ENCODE measurements at regions not wholly inside any gene's neighbourhood (a gene's known extent, or its start where the extent isn't known, plus 50 kb on each side); places are given as distances from the start of the nearest gene placed in this dataset.

DNA sequence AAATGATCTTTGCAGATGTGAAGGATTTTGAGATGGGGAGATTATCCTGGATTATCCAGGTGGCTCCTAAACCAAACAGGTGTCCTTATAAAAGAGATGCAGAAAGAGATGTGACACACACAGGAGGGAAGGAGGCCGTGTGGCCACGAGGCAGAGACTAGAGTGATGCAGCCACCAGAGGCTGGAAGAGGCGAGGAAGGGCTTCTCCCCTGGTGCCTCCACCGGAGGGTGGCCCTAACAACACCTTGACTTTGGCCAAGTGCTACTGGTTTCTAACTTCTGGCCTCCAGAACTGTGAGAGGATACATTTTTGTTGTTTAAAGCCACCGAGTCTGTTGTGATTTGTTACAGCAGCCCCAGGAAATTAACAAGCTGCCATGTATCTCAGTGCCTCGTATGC, 127.1 kb downstream of the ASB7 start:
- TF ChIP-seq, protein P1, sequence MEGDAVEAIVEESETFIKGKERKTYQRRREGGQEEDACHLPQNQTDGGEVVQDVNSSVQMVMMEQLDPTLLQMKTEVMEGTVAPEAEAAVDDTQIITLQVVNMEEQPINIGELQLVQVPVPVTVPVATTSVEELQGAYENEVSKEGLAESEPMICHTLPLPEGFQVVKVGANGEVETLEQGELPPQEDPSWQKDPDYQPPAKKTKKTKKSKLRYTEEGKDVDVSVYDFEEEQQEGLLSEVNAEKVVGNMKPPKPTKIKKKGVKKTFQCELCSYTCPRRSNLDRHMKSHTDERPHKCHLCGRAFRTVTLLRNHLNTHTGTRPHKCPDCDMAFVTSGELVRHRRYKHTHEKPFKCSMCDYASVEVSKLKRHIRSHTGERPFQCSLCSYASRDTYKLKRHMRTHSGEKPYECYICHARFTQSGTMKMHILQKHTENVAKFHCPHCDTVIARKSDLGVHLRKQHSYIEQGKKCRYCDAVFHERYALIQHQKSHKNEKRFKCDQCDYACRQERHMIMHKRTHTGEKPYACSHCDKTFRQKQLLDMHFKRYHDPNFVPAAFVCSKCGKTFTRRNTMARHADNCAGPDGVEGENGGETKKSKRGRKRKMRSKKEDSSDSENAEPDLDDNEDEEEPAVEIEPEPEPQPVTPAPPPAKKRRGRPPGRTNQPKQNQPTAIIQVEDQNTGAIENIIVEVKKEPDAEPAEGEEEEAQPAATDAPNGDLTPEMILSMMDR (conservative IDR thresholded peaks at IDR 0.05; ENCODE audit: low read length) = no peak
- no peak for TF ChIP-seq EZH2phosphoT487 (IDR thresholded peaks at IDR 0.05; ENCODE audit: borderline replicate concordance)
